GM18511 (cell line): ENCODE measurements at regions not wholly inside any gene's neighbourhood (a gene's known extent, or its start where the extent isn't known, plus 50 kb on each side); places are given as distances from the start of the nearest gene placed in this dataset.
"Not testable (repeated sequence)": the region's sequence is repeated elsewhere in the genome, so short reads cannot be mapped to it uniquely, and the experiment has no call there.

Experiments used
- ATAC-seq: cut with Tn5 transposase; IDR thresholded peaks from one replicate; pipeline ENCODE4 v1.9.1; 2021; ENCODE audit warnings: mild to moderate bottlenecking, moderate library complexity; ENCODE audit not compliant: unreplicated experiment

DNA sequence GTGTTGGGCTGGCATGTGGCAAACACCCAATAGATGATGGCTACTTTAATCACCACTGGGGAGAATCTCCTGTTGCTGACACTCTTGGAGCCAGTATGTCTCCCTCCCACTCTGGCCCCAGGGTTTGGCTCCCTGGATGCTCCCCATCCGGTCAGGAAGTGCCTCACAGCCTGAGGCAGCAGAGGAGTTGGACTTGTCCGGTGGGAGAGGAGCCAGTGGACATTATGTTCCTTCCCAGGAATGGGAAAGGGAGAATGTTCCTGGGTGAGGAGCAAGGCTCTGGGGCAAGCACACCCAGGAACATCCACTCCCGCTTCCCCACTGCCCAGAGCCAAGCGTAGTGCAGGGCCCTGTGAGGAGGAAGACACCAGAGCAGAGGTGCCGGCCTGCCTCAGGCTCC is 84.6 kb upstream of the NAV2 start:
- ATAC-seq, result no peak

DNA sequence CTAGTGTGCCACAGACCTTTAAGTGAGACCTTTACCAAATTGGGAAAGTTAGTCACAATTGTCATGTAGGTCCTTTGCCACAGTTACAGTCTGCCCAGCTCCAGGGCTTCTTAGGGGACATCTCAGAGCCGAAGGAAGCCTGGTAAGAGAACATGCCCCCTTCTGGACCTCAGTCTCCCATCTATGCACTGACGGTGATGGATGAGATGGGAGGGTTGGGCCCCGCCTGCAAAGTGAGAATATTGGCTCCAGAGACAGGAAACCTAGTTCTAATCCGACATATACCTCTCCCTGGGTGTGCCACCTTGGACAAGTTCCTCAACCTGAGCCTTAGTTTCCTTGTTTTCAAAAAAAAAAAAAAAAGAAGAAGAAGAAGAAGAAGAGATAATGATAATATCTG is 85.1 kb upstream of the NAV2 start:
- no peak for ATAC-seq

DNA sequence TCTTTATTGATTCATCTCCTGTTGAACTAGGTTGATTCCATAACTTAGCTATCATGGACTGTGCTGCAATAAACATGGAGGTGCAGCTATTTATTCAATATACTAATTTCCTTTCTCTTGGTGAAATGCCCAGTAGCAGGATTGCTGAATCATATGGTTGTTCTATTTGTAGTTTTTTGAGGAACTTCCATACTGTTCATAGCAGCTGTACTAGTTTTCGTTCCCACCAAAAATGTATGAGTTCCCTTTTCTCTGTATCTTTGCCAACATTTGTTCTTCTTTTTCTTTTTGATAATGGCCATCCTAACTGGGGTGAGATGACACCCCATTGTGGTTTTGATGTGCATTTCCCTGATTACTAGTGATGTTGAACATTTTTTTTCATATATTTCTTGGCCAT is 87.2 kb upstream of the NAV2 start:
- ATAC-seq, result no peak

DNA sequence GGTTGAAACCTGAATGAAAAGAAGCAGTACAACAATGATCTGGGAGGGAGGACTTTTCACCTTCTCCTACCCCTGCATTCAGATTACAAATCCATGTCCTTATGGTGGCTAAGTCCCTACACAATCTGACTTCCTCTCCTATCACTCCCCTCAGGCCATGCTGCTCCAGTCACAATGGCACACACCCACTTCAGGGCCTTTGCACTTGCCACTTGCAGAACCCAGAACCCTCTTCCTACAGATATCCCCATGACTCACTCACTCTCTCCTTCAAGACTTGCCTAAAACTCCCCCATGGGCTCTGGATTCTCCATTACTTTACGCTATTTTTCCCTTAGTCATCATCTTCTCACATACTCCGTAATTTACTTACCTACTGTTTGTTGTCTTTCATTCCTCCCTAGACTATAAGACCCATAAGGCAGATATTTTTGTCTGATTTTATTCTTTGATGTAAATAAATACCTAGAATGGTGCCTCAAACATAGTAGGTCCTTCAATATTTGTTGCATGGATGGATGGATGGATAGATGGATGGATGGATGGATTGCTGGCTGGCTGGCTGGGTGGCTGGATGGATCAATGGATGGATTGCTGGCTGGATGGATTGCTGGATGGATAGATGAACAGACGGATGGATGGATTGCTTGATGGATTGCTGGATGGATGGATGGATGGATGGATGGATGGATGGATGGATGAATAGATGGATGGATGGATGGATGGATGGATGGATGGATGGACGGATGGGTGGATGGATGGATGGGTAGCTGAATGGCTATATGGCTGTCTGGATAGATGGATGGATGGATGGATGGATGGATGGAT is 94.7 kb upstream of the NAV2 start:
- ATAC-seq, result no peak

DNA sequence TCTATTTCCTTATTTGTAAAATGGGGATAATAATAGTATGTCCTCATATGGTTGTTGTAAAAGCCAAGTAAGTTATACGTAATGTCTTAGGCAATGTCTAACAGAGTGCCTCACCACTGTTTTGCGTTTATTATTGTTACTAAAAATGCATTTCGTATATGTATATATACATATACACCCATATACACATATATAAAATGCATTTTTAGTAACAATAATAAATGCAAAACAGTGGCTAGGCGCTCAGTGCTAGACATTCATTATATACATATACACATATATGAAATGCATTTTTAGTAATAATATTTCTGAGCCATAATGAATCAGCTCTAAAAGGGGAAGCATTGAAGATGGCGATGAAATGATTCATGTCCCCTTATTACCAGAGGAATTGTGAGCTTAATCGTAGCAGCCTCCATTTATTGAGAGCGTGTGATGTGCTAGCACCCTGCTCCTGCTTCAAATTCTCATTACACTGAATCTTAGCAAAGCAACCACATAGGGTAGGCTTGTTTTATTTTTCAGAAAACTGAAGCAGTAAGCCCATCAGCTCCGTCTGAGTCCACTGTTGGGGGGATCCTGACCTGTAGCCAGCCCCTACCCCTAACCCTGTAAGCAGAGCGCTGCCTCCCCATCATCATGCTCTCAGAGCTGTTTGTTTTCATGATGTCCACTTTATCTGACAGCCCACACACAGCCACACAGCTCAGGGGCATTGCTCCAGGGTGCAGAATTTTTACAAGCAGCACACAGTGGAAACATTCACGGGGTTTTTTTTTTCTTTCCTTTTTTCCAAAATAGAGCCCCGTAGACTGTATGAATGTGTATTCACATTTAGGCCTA is 97.1 kb upstream of the NAV2 start:
- ATAC-seq, result no peak

DNA sequence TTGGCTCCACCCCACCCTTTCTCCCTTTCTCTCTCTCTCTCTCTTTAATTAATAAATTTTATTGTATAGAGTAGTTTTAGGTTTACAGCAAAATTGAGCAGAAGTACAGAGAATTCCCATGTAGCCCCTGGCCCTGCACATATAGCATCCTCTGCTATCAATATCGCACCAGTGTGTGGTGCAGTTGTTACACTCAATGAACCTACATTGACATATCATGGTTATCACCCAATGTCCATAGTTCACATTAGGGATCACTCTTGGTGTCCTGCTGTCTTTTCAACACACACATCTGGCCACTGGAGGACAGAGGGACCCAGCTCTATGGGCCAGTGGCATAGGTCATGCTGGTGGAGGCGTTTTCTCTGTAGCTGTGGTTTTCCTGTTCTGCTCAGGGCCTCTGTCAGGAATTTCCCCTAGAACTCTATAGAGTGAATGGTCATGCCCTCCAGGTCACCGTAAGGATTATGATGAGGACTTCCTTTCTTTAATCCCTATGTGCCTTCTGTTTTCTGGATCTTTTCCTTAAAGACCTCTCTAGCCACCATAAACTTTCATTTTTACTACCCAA is 98.2 kb upstream of the NAV2 start:
- no peak for ATAC-seq

DNA sequence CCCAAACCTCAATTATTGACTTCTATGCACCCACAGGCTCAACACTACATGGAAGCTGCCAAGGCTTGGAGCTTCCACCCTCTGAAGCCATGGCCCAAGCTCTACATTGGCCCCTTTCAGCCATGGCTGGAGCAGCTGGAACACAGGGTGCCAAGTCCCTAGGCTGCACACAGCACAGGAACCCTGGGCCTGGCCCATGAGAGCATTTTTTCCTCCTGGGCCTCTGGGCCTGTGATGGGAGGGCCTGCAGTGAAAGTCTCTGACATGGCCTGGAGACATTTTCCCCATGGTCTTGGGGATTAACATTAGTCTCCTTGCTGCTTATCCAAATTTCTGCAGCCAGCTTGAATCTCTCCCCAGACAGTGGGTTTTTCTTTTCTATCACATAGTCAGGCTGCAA is 100.6 kb upstream of the NAV2 start:
- ATAC-seq, result not testable (repeated sequence)

DNA sequence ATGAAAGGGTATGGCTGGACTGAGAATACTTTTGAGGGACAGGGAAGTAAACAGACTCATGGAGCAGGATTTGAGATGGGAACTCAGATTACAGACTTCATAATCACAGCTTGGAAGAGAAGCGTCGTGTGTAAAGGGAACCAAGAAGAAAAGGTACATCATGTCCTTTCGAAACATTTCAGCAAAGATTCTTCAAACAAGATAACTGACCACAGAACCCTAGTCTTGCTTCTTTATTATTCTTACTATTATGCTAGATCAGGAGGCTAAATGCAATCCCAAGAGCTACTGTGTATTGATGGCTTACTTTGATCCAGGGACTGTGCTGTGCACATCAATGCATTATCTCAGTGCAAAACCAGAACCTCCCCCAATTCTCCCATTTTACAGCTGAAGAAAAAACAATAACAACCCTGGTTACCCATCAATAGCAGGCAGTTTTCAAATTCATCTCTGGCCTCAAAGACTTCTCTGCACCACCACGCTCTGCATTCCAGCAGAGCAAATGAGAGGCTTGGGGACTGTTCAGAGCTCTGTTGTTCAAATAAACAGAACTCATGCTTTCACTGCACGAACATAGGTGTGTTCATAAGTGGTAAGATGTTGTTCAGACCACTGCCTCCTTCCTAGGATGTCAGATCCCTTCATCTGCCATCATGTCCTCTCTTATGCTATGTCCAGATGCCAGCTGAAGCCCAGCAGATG is 104.8 kb upstream of the NAV2 start:
- ATAC-seq, result no peak

DNA sequence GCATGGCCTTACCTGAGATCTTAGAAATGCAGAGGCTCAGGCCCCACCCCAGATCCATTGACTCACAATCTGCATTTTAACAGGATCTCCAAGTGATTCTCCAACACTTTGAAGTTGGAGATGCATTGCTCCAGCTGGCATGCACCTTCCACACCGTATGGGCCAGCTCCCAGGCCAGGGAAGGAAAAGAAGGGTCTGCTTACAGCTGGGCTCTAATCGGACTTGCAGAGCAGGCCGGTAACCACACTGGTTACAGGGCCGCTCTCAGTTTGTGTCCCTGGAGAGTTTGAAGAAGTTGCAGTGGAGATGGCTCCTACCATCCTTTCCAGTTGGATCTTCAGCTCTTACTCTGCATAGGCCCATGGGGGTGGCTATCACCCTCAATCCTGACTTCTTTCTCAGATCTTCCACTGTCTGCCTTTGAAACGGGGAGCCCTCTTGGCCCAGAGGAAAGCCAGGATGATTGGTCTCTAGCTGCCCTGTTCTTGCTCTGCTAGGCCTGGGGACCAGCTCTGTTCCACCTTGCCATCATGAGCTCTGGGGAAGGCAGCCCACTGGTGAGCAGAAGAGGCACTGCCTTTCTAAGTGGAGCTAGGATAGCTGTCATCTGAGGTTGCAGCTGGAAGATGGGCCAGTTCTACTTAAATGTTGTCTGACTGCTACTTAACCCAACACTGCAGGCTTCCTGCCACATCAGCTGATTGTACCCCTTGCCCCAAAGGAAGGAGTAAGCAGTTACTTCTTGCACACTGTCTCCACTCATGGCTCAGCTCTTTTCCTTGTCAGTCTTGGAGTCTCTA is 105.6 kb upstream of the NAV2 start:
- no peak for ATAC-seq

DNA sequence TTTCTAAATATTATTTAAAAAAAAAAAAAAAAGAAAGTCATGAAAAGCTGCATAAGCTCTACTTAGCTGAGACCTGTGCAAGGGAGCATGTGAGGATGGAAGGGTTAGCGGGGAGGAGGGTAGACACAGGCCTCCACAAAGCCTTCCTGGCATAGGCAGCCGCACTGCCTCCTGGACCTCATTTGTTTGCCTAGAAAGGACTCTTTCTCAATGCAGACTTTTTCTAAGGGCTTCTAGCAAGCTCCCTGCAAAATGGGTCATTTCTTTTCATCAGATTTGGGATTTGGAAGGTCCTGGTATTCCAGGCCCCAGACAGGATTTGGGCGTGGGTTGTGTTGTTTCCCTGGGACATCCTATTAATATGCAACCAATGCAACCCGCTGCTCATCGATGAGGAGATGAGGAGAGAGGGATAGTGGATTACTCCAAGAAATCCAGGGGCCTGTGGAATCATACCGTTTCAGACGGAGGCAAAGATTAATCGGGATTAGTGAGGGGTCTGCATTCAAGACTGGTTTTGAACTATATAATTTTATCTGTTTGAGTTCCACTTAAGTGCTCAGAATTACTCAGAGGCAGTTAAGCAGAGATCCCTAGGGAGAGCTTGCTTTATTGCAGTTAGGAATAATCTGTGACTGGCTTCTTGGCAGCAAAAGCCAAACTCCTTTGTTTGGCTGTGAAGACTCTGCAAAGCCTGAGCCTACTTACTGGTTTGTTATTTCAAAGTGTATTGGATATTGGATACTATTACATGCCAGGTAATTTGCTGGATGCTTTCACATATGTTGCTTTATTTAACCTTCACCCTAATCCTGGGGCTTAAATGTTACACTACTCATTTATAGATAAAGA is 106.9 kb upstream of the NAV2 start:
- no peak for ATAC-seq

DNA sequence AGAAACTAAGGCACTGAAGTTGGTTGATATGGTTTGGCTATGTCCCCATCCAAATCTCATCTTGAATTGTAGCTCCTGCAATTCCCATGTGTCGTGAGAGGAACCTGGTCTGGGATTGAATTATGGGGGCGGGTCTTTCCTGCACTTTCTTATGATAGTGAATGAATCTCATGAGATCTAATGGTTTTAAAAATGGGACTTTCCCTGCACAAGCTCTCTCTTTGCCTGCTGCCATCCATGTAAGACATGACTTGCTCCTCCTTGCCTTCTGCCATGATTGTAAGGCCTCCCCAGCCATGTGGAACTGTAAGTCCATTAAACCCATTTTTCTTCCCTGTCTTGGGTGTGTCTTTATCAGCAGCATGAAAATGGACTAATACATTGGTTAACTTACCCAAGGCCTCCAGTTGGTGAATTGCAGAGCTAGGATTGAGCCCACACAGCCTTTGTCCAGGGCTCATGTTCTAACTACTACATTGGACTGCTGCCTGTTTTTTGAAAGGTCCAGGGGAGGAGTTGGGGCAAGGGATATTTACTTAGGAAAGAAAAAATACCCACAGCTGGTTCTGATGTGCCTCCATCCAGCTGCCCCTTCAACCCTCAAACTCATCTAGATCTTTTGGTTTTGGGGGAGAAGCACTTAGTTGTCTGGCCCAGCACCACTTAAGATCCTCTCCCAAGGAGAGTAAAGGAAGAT is 107.8 kb upstream of the NAV2 start:
- no peak for ATAC-seq

DNA sequence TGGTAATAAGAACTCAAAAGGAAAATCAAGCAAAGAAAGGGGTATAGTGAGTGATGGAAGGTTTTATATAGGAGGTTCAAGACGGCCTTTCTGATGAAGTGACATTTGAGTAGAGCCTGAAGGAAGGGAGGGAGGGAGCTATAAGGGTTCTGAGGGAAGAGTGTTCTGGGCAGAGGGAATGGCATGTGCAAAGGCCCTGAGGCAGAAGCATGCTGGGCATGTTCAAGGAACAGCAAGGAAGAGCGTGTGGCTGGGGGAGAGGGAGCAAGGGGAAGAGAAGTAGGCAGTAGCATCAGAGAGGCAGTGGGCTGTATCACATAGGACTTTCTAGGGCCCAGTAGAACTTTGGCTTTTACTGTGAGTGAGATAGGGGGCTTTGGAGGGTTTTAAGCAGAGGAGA is 108.9 kb upstream of the NAV2 start:
- ATAC-seq, result no peak

DNA sequence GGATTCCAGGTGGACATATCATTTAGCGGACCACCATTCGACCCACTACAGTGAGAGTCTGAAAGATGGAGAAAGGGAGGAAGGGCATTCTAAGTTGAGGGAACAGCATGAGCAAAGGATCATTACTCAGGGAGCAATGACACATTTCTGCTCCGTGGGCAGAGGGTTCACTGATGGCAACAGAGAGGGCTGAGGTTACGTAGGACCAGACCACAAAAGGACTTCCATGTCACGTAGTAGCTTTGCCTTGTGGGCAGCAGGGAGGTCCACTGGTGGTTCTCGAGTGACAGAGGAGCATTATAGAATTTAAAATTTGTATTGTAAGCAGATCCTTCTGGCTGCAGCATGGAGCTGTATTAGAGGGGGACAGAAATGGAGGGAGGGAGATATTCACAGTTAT is 109.7 kb upstream of the NAV2 start:
- no peak for ATAC-seq

DNA sequence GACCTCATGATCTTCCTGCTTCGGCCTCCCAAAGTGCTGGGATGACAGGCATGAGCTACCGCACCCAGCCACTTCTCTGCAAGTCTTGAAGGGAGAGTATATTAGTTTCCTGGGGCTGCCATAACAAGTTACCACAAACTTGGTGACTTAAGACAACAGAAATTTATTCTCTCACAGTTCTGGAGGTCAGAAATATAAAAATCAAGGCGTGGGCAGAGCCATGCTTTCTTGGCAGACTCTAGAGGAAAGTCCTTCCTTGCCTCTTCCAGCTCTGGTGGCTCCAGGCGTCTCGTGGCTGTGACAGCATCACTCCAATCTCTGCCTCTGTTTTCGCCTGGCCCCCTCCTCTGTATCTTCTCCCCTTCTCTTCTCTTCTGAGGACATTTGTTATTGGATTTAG is 110.2 kb upstream of the NAV2 start:
- ATAC-seq, result no peak

DNA sequence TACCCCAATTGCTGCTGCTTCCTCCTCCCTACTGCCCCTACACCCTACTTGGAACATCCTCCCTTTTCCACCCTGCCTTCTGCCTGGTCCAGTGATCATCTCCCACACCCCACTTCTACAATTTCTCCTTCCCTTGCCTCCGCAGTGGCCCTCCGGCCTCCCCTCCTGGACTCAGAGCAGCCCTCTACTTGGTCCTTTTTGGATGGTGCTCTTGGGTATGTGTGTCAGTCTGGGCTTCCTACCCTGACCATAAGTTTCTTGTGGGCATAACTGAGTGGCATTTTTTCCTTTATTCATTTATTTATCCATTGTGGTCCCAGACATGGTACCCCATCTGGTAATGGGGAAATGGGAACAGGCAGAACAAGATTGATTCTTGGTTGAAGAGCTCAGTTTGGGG is 111.4 kb upstream of the NAV2 start:
- ATAC-seq, result no peak

DNA sequence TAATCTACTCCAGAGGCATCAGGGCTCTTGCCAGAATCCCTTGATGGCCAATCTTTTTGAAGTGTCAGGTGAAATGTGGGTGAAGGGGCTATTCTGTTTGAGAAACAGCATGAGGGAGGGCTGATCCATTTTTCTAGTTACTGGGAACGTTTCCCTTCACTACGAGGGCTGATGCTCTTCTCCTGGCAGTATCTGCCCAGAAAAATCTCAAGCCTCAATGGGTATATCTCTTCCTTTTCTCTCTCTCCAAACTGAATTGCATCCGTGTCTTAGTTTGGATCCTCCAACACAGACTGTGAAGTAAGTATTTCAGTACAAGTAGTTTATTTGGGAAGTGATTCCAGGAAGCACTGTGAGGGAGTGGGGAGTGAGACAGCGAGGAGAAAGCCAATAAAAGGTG is 113.0 kb upstream of the NAV2 start:
- no peak for ATAC-seq

DNA sequence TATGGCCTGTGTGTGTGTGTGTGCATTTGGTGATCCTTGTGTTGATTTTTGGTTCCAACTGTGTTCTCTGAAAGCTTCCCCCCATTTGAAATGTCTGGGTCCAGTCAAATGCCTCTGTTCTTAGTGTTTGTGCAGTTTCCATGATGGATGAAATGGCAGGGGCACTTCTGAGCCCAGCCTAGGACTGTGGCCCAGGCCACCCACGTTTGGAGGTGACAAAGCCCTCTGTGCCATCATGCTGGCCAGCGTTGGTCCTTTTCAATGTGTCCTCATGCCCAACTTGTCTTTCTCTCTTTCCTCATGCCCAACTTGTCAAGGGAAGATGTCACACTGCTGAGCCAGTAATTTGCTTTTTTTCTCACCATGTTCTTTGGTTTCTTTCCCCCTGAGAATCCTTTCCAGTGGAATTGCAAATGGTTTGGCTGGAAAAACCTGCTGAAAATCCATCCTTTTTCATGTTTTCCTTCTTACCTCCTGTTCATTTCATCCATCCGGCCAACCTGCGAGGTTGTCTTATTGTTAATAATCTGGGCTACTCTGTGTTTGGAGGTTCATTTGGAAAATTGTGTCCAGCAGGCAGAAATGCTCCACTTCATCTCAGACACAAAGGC is 113.7 kb upstream of the NAV2 start:
- no peak for ATAC-seq

DNA sequence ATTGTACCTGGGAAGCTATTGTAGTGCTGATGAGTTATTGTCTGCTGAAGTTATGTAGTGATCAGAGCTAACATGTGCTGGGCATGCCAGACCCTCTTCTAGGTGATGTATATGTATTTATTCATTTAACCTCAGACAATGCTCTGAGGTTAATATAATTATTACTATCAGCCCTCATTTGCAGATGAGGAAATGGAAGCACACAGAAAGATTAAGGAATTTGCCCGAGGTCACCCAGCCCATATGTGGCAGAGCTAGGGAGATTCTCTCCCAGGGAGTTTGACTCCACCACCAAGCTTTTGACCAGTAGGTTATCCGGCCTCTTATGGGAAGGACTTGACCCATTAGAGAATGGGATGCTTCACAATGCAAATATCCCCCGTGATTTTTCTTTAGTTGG is 114.2 kb upstream of the NAV2 start:
- no peak for ATAC-seq

DNA sequence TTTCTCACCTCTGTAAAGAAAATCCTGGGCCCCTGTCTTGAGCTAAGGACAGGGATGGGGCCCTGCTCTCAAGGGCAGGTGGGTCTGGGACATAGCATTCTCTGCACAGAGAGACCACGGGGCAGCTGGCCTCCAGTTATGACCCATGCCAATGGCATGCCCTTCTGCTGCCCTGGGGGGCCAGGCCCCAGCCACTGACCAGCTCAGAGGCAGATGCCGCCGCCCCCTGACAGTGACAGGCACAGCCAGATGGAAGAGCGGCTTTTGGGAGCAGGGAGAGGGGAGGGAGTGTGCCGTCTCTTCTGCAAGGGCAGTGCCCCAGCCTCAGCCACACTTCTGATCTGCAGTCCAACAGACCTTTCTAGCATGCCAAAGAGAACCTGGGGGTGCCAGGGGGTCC is 114.8 kb upstream of the NAV2 start:
- no peak for ATAC-seq
